Esophagus squamous epithelium (tissue), 5 donors: ENCODE measurements at regions not wholly inside any gene's neighbourhood (a gene's known extent, or its start where the extent isn't known, plus 50 kb on each side); places are given as distances from the start of the nearest gene placed in this dataset.

Experiments used
- DNase-seq: peaks from one replicate; lab custom pipeline; 2025; lab: John Stamatoyannopoulos, UW
- H3K27ac ChIP-seq, 4 donors: fragments of 200-600 bp; sonication (generic); one replicate each; pipeline ENCODE4 v1.5.1; 2016 to 2019; ENCODE audit warnings: mild to moderate bottlenecking in 1 of 4
- H3K27me3 ChIP-seq, 4 donors: fragments of 200-600 bp; sonication (generic); 1 replicate in 3 of 4; 2 replicates in 1 of 4; pipeline versions ENCODE4 v1.5.1 to v1.6.0; 2017 to 2021; ENCODE audit warnings: antibody characterized with exemption in 1 of 4
- H3K36me3 ChIP-seq, 3 donors: fragments of 200-600 bp; sonication (generic); one replicate each; pipeline ENCODE4 v1.5.1; 2016 to 2019
- H3K4me1 ChIP-seq, 3 donors: fragments of 200-600 bp; sonication (generic); one replicate each; pipeline ENCODE4 v1.5.1; 2017 to 2019
- H3K4me3 ChIP-seq, 4 donors: fragments of 200-600 bp; sonication (generic); 1 replicate in 3 of 4; 2 replicates in 1 of 4; pipeline ENCODE4 v1.5.1; 2016 to 2019; ENCODE audit warnings: mild to moderate bottlenecking in 2 of 4, moderate library complexity in 1 of 4
- H3K9me3 ChIP-seq, 3 donors: fragments of 200-600 bp; sonication (generic); one replicate each; pipeline ENCODE4 v1.5.1; 2016 to 2019
- CTCF ChIP-seq, 6 experiments: fragments of 450-650 bp in 4 of 6; fragments of 200-600 bp in 2 of 6; sonication (generic) in 2 of 6; IDR thresholded peaks; one replicate each; pipeline ENCODE4 v1.5.1; 2016 to 2019; ENCODE audit warnings: antibody characterized with exemption in 6 of 6, mild to moderate bottlenecking in 4 of 6, moderate library complexity in 4 of 6
- POLR2A ChIP-seq, 4 donors: fragments of 450-650 bp; IDR thresholded peaks; one replicate each; pipeline ENCODE4 v1.6.1; 2017; ENCODE audit warnings: antibody characterized with exemption in 4 of 4, mild to moderate bottlenecking in 4 of 4, moderate library complexity in 3 of 4
- WGBS, 2 donors: methylation state at CpG; one replicate each; pipeline ENCODE4 v1.1.5; 2018; 5-methylcytosine and 5-hydroxymethylcytosine counted together
- intact Hi-C: fragments of 100-400 bp; cut with DNase I; formaldehyde crosslinking; loops from one replicate; pipeline ENCODE4 v1.15.0; 2022
- donor health status: DM: yes; HTN: yes; CAD: no.

- TF ChIP-seq POLR2A (IDR thresholded peaks at IDR 0.05) (no peak), CTCF (IDR thresholded peaks at IDR 0.05) (no peak)
- no peak for DNase-seq
- intact Hi-C loops, result no loop called here
- H3K9me3 ChIP-seq, result no peaks in the 10 kb centered on the region
- 88 to 93% methylated on average over 3 of the region's 3 CpGs for WGBS, 2 donors
- H3K27ac ChIP-seq, result no peak overlapping the region
- no peak overlapping the region for H3K4me3 ChIP-seq
- H3K27me3 ChIP-seq, result no peaks in the 10 kb centered on the region
- no peaks in the 10 kb centered on the region for H3K36me3 ChIP-seq
- no peaks in the 10 kb centered on the region for H3K4me1 ChIP-seq
Measured at GRCh38 chr20:52569201-52569600, 377.6 kb upstream of the ZFP64 start.

- H3K27ac ChIP-seq, result no peak overlapping the region
- H3K9me3 ChIP-seq, result no peaks in the 10 kb centered on the region
- 61 to 71% methylated on average over 2 of the region's 2 CpGs for WGBS, 2 donors
- H3K27me3 ChIP-seq, result no peaks in the 10 kb centered on the region
- H3K36me3 ChIP-seq, result no peaks in the 10 kb centered on the region
- no peaks in the 10 kb centered on the region for H3K4me1 ChIP-seq
- intact Hi-C loops, result no loop called here
- DNase-seq, result no peak
- no peak for TF ChIP-seq POLR2A (IDR thresholded peaks at IDR 0.05)
- TF ChIP-seq CTCF (IDR thresholded peaks at IDR 0.05), result no peak
- H3K4me3 ChIP-seq, result no peak overlapping the region
Measured at GRCh38 chr20:52565614-52566013, 374.0 kb upstream of the ZFP64 start.

GRCh38 chr20:52564594-52564993, 373.0 kb upstream of the ZFP64 start:
- Histone ChIP-seq H3K4me3 (no peak overlapping the region), H3K4me1 (no peaks in the 10 kb centered on the region), H3K36me3 (no peaks in the 10 kb centered on the region), H3K9me3 (no peaks in the 10 kb centered on the region), H3K27ac (no peak overlapping the region), H3K27me3 (no peaks in the 10 kb centered on the region)
- 89 to 96% methylated on average over 4 of the region's 4 CpGs for WGBS, 2 donors
- intact Hi-C loops, result no loop called here
- DNase-seq, result no peak
- TF ChIP-seq POLR2A (IDR thresholded peaks at IDR 0.05), result no peak
- no peak for TF ChIP-seq CTCF (IDR thresholded peaks at IDR 0.05)

- H3K4me1 ChIP-seq, result no peaks in the 10 kb centered on the region
- no peaks in the 10 kb centered on the region for H3K27me3 ChIP-seq
- no peak overlapping the region for H3K27ac ChIP-seq
- intact Hi-C loops, result no loop called here
- H3K4me3 ChIP-seq, result no peak overlapping the region
- DNase-seq, result no peak
- TF ChIP-seq CTCF (IDR thresholded peaks at IDR 0.05) (no peak), POLR2A (IDR thresholded peaks at IDR 0.05) (no peak)
- H3K9me3 ChIP-seq, result no peaks in the 10 kb centered on the region
- 42 to 43% methylated on average over 11 to 12 of the region's 12 CpGs for WGBS, 2 donors
- no peaks in the 10 kb centered on the region for H3K36me3 ChIP-seq
Measured at GRCh38 chr20:52552181-52552872, 360.7 kb upstream of the ZFP64 start.

GRCh38 chr20:52542131-52542530, 350.6 kb upstream of the ZFP64 start:
- 67 to 69% methylated on average over 4 of the region's 4 CpGs for WGBS, 2 donors
- intact Hi-C loops, result no loop called here

More at GRCh38 chr20:52542131-52542530, 350.6 kb upstream of the ZFP64 start:
- H3K9me3 ChIP-seq, result no peaks in the 10 kb centered on the region
- no peak overlapping the region for H3K4me3 ChIP-seq
- H3K27ac ChIP-seq, result no peak overlapping the region
- H3K4me1 ChIP-seq, result no peaks in the 10 kb centered on the region
- no peaks in the 10 kb centered on the region for H3K36me3 ChIP-seq
- peaks cover 0 to 6% (median 0%) of the 10 kb centered on the region in 4 donors for H3K27me3 ChIP-seq
- no peak for DNase-seq
- TF ChIP-seq POLR2A (IDR thresholded peaks at IDR 0.05), result no peak
- no peak for TF ChIP-seq CTCF (IDR thresholded peaks at IDR 0.05)
